Panc1 (cell line): ENCODE measurements at regions not wholly inside any gene's neighbourhood (a gene's known extent, or its start where the extent isn't known, plus 50 kb on each side); places are given as distances from the start of the nearest gene placed in this dataset.

Source experiments
- CTCF ChIP-seq: fragments of 450-650 bp; IDR thresholded peaks from 2 replicates; pipeline ENCODE4 v1.5.1; 2017; ENCODE audit warnings: mild to moderate bottlenecking
- POLR2AphosphoS5 ChIP-seq: IDR thresholded peaks from 2 replicates; pipeline ENCODE4 v1.6.1; 2012; ENCODE audit warnings: mild to moderate bottlenecking, low read depth, low read length, moderate library complexity
- REST ChIP-seq, 2 experiments: IDR thresholded peaks; 2 replicates each; pipeline ENCODE4 v1.6.1; 2011 to 2012; ENCODE audit warnings: low read depth in 2 of 2, control low read depth in 1 of 2, low read length in 1 of 2, mild to moderate bottlenecking in 1 of 2, moderate library complexity in 1 of 2; ENCODE audit not compliant: insufficient read depth in 1 of 2
- SIN3A ChIP-seq: IDR thresholded peaks from 2 replicates; pipeline ENCODE4 v1.6.1; 2012; ENCODE audit warnings: low read depth, mild to moderate bottlenecking, low read length, moderate library complexity, borderline replicate concordance; ENCODE audit not compliant: insufficient read depth
- TCF7L2 ChIP-seq: IDR thresholded peaks from 2 replicates; pipeline ENCODE4 v1.6.1; 2011; ENCODE audit warnings: mild to moderate bottlenecking, low read depth, low read length, inconsistent platforms

GRCh38 chr6:170041526-170041925 lies 249.4 kb downstream of the DLL1 start:
- TF ChIP-seq CTCF: no peak
- TF ChIP-seq REST (IDR thresholded peaks at IDR 0.05; ENCODE audit: insufficient read depth in 1 of 2, low read depth in 2 of 2, low read length in 1 of 2): no peak
- TF ChIP-seq POLR2AphosphoS5: no peak
- TF ChIP-seq TCF7L2: no peak
- no peak for TF ChIP-seq SIN3A
